ENCODE measurements at regions not wholly inside any gene's neighbourhood (a gene's known extent, or its start where the extent isn't known, plus 50 kb on each side); places are given as distances from the start of the nearest gene placed in this dataset.
A peak's percentile ranks its signal among the peaks of the same experiment; 100 is the strongest.

- DNase-seq, result peak; percentile 34 to 41 (median 39)
- no peak for TF ChIP-seq CTCF (IDR thresholded peaks at IDR 0.05; ENCODE audit: control extremely low read depth, extremely low read depth)
- no peaks in the 10 kb centered on the region for H3K36me3 ChIP-seq (ENCODE audit: control insufficient read depth in 4 of 4, insufficient read depth in 4 of 4, low read length in 4 of 4)
- H3K27me3 ChIP-seq (ENCODE audit: control insufficient read depth in 3 of 3, insufficient read depth in 3 of 3, low read length in 2 of 3), result peaks cover 0 to 79% (median 58%) of the 10 kb centered on the region in 3 donors
- H3K9ac ChIP-seq (ENCODE audit: insufficient read depth in 1 of 2, low read length in 2 of 2), result peak overlapping the region in 1 of 2 donors; percentile 16
- H3K4me3 ChIP-seq, result peak overlapping the region; percentile 97
- H3K9me3 ChIP-seq (ENCODE audit: control insufficient read depth in 4 of 4, insufficient read depth in 3 of 4, low read length in 3 of 4), result no peaks in the 10 kb centered on the region
- ATAC-seq (ENCODE audit: insufficient read depth, low FRiP score), result peak; percentile 65
- H3K4me1 ChIP-seq (ENCODE audit: control insufficient read depth in 5 of 5, insufficient read depth in 5 of 5, low read length in 5 of 5), result peaks cover 0 to 29% (median 6%) of the 10 kb centered on the region in 5 donors
- WGBS, 2 donors, result 1% methylated on average over 39 to 110 of the region's 110 CpGs
- H3K27ac ChIP-seq (ENCODE audit: low read depth in 1 of 2, low read length in 1 of 2), result peak overlapping the region; percentile 95 to 98
Measured at GRCh38 chr7:131105799-131106680, 221.6 kb upstream of the MKLN1 start.

DNA sequence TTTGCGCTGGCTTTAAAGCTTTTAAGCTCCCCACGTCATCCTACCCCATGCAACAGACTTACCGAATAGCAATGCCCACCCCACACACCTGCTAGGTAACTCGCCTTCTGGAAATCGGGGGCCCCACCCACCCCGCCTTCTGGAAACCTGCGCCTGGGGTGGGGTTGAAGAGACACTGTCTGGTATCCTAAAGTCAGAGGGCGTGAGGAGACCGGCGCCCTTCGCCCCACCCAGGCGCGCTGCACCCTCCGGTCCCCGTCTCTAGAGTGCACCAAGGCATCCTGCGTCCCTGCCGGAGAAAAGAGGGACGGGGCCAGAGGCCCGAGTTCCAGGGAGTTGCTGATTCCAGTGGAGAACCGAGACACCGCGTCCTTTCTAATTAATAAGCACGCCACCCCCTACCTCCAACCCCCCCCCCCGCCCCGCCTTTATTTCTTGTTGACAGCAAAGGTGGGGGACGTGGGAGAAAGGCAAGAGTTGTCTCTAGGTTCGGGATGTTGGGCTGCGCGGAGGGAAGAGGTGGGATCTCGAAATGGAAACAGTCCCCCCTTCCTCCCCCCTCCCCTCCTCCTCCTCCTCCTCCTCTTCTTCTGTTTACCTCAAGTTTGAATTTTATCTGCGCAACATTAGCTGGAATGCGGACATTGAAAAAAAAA lies 220.9 kb upstream of the MKLN1 start:
- H3K4me3 ChIP-seq, result peak overlapping the region; percentile 97
- peak overlapping the region in 1 of 2 donors; percentile 16 for H3K9ac ChIP-seq (ENCODE audit: insufficient read depth in 1 of 2, low read length in 2 of 2)
- no peak for TF ChIP-seq CTCF (IDR thresholded peaks at IDR 0.05; ENCODE audit: control extremely low read depth, extremely low read depth)
- WGBS, 2 donors, result 0% methylated on average over 32 of the region's 32 CpGs
- ATAC-seq (ENCODE audit: insufficient read depth, low FRiP score), result no peak
- H3K27ac ChIP-seq (ENCODE audit: low read depth in 1 of 2, low read length in 1 of 2), result peak overlapping the region; percentile 95 to 98
- DNase-seq, result peak in 2 of 3 donors; percentile 9 to 18
- peaks cover 0 to 87% (median 66%) of the 10 kb centered on the region in 3 donors for H3K27me3 ChIP-seq (ENCODE audit: control insufficient read depth in 3 of 3, insufficient read depth in 3 of 3, low read length in 2 of 3)
- H3K9me3 ChIP-seq (ENCODE audit: control insufficient read depth in 4 of 4, insufficient read depth in 3 of 4, low read length in 3 of 4), result no peaks in the 10 kb centered on the region
- peaks cover 0 to 29% (median 6%) of the 10 kb centered on the region in 5 donors for H3K4me1 ChIP-seq (ENCODE audit: control insufficient read depth in 5 of 5, insufficient read depth in 5 of 5, low read length in 5 of 5)
- no peaks in the 10 kb centered on the region for H3K36me3 ChIP-seq (ENCODE audit: control insufficient read depth in 4 of 4, insufficient read depth in 4 of 4, low read length in 4 of 4)

GRCh38 chr7:131107337-131108211 lies 220.1 kb upstream of the MKLN1 start:
- peak overlapping the region; percentile 95 to 98 for H3K27ac ChIP-seq (ENCODE audit: low read depth in 1 of 2, low read length in 1 of 2)
- WGBS, 2 donors, result 0 to 1% methylated on average over 63 of the region's 63 CpGs
- H3K27me3 ChIP-seq (ENCODE audit: control insufficient read depth in 3 of 3, insufficient read depth in 3 of 3, low read length in 2 of 3), result peaks cover 0 to 91% (median 73%) of the 10 kb centered on the region in 3 donors
- peaks cover 0 to 29% (median 6%) of the 10 kb centered on the region in 5 donors for H3K4me1 ChIP-seq (ENCODE audit: control insufficient read depth in 5 of 5, insufficient read depth in 5 of 5, low read length in 5 of 5)
- H3K36me3 ChIP-seq (ENCODE audit: control insufficient read depth in 4 of 4, insufficient read depth in 4 of 4, low read length in 4 of 4), result no peaks in the 10 kb centered on the region
- H3K4me3 ChIP-seq, result peak overlapping the region; percentile 97
- no peak for TF ChIP-seq CTCF (IDR thresholded peaks at IDR 0.05; ENCODE audit: control extremely low read depth, extremely low read depth)
- ATAC-seq (ENCODE audit: insufficient read depth, low FRiP score) (peak; percentile 2), DNase-seq (peak; percentile 68 to 76 (median 73))
- H3K9ac ChIP-seq (ENCODE audit: insufficient read depth in 1 of 2, low read length in 2 of 2), result no peak overlapping the region
- no peaks in the 10 kb centered on the region for H3K9me3 ChIP-seq (ENCODE audit: control insufficient read depth in 4 of 4, insufficient read depth in 3 of 4, low read length in 3 of 4)
